GM10248 (cell line): ENCODE measurements at regions not wholly inside any gene's neighbourhood (a gene's known extent, or its start where the extent isn't known, plus 50 kb on each side); places are given as distances from the start of the nearest gene placed in this dataset.
"Not testable (repeated sequence)": the region's sequence is repeated elsewhere in the genome, so short reads cannot be mapped to it uniquely, and the experiment has no call there.

ENCODE experiments used
- CTCF ChIA-PET: fragments of 300-600 bp; sonication (Branson Sonifier 250); formaldehyde crosslinking; extraction: SDS; loops from one replicate; lab custom pipeline; 2021; ENCODE audit warnings: antibody characterized with exemption; lab: Yijun Ruan, JAX
- POLR2A ChIA-PET: fragments of 350-650 bp; sonication (Branson Sonifier 250); formaldehyde crosslinking; extraction: SDS; loops from one replicate; lab custom pipeline; 2020; ENCODE audit warnings: antibody characterized with exemption; lab: Yijun Ruan, JAX
- DNase-seq: peaks from one replicate; pipeline ENCODE4 v3.0.0; 2012; ENCODE audit errors: extremely low spot score
- CTCF ChIP-seq: IDR thresholded peaks from 2 replicates; pipeline ENCODE4 v1.5.1; 2012; ENCODE audit warnings: mild to moderate bottlenecking, low read depth; ENCODE audit errors: extremely low read depth, missing control alignments, control extremely low read depth

GRCh38 chr17:5915337-5915736 is 154.8 kb upstream of the WSCD1 start:
- TF ChIP-seq CTCF, result no peak
- CTCF ChIA-PET, result no interaction called here
- POLR2A ChIA-PET, result no interaction called here
- no peak for DNase-seq

GRCh38 chr17:5919089-5919488 is 151.1 kb upstream of the WSCD1 start:
- DNase-seq, result no peak
- CTCF ChIA-PET, result no interaction called here
- POLR2A ChIA-PET, result no interaction called here
- TF ChIP-seq CTCF, result no peak

DNA sequence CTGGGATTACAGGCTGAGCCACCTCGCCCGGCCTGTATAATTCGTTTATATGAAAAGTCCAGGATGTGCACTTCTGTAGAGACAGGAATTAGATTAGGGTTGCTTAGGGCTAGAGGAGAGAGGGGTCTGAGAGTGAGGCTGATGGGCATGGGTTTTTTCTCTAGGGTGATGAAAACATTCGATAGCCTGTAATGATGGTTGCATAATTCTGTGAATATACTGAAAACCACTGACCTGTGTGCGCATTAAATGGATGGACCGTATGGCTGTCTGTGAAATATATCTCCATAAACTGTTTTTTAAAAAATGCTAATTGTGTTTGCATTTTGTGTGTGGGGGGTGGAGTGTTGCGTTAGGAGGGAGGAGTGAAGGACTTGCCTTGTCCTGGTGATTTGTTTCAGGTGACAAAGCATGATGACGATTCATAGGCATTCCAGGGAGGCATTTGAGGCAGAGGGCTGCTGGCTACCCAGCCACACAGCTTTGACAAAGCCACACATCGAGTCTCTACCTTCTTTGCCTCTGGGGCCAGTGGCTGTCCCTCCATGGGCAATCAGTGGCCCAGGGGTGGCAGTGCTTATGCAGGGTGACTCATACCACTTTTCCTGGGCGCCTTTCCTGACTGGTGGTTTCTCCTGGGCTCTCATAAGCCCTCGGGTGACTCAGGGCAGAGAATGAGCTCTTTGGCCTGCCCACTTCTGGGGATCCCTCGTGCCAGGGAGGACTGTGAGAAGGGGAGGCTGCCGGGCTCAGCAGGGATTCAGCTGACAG is 148.5 kb upstream of the WSCD1 start:
- no peak for TF ChIP-seq CTCF
- DNase-seq, result no peak
- POLR2A ChIA-PET, result no interaction called here
- CTCF ChIA-PET, result no interaction called here

GRCh38 chr17:5922476-5922875 is 147.7 kb upstream of the WSCD1 start:
- no peak for DNase-seq
- TF ChIP-seq CTCF, result no peak
- ChIA-PET POLR2A (no interaction called here), CTCF (no interaction called here)

- no peak for DNase-seq
- ChIA-PET CTCF (interaction anchor here (1.0 kb wide), 1 partner anchor 13 kb away, joined by 3 read pairs; no protein-coding TSS in a partner anchor), POLR2A (no interaction called here)
- no peak for TF ChIP-seq CTCF
Measured at GRCh38 chr17:5929721-5930120, 140.5 kb upstream of the WSCD1 start.

DNA sequence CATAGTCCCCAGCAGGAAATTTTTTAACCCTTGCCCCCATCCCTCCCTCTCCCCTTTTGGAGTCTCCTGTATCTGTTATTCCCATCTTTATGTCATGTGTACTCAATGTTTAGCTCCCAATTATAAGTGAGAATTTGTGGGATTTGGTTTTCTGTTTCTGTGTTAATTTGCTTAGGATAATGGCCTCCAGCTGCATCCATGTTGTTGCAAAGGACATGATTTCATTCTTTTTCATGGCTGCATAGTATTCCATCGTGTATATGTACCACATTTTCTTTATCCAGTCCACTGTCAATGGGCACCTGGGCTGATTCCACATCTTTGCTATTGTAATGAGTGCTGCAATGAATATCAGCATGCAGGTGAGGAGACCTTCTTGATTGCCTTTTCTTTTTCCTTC is 139.6 kb upstream of the WSCD1 start:
- POLR2A ChIA-PET, DNase-seq: not testable (repeated sequence)
- CTCF ChIA-PET, result interaction anchor here (1.0 kb wide), 1 partner anchor 13 kb away, joined by 3 read pairs; no protein-coding TSS in a partner anchor

GRCh38 chr17:5931616-5932015 is 138.6 kb upstream of the WSCD1 start:
- no peak for TF ChIP-seq CTCF
- ChIA-PET POLR2A (no interaction called here), CTCF (no interaction called here)
- DNase-seq, result no peak
